Mesothelial cell of epicardium (in vitro differentiated cells): ENCODE measurements at regions not wholly inside any gene's neighbourhood (a gene's known extent, or its start where the extent isn't known, plus 50 kb on each side); places are given as distances from the start of the nearest gene placed in this dataset.

Experiments
- DNase-seq, 2 experiments: peaks; one replicate each; pipeline ENCODE4 v3.0.0; 2021; ENCODE audit warnings: low spot score in 2 of 2; ENCODE audit not compliant: unreplicated experiment in 2 of 2
- H3K27ac Mint-ChIP-seq: 2 replicates; pipeline ENCODE4 v1.8.0; 2021; ENCODE audit warnings: mixed read lengths
- H3K27me3 Mint-ChIP-seq: 2 replicates; pipeline ENCODE4 v1.8.0; 2021; ENCODE audit warnings: low read depth, mixed read lengths
- H3K36me3 Mint-ChIP-seq: 2 replicates; pipeline ENCODE4 v1.8.0; 2021; ENCODE audit warnings: mixed read lengths
- H3K4me1 Mint-ChIP-seq: 2 replicates; pipeline ENCODE4 v1.8.0; 2021; ENCODE audit warnings: mixed read lengths
- H3K4me3 Mint-ChIP-seq: 2 replicates; pipeline ENCODE4 v1.8.0; 2021; ENCODE audit warnings: mild to moderate bottlenecking, moderate library complexity, mixed read lengths
- H3K9me3 Mint-ChIP-seq: 2 replicates; pipeline ENCODE4 v1.8.0; 2021; ENCODE audit warnings: mixed read lengths
- CTCF ChIP-seq: fragments of 200-600 bp; sonication (generic); IDR thresholded peaks from one replicate; pipeline ENCODE4 v1.5.0; 2021; ENCODE audit warnings: antibody characterized with exemption; ENCODE audit not compliant: unreplicated experiment

- DNase-seq: no peak
- Mint-ChIP-seq H3K4me1 (peaks cover 28% of the 10 kb centered on the region), H3K27me3 (no peaks in the 10 kb centered on the region), H3K4me3 (no peak overlapping the region), H3K36me3 (no peaks in the 10 kb centered on the region), H3K27ac (no peak overlapping the region), H3K9me3 (no peaks in the 10 kb centered on the region)
- TF ChIP-seq CTCF: no peak
These were observed 565.7 kb upstream of the WWC1 start for GRCh38 chr5:167725741-167726140.

DNA sequence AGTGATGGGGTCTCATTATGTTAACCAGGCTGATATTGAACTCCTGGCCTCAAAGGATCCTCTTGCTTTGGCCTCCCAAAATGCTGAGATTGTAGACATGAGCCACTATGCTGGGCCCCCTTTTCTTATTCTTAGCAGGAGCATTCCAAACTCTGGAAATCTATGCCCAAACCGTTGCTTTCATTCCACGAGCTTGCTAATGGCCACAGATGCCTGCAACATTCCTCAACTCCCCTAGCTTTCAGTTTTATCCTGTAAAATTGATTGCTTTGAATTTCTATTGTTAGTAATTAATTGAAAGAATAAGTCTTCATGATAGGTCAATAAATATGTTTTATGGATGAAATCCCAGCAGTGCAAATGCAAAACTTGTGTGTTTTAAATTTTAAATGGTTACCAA lies 564.8 kb upstream of the WWC1 start:
- Mint-ChIP-seq H3K27ac (no peak overlapping the region), H3K9me3 (no peaks in the 10 kb centered on the region)

DNA sequence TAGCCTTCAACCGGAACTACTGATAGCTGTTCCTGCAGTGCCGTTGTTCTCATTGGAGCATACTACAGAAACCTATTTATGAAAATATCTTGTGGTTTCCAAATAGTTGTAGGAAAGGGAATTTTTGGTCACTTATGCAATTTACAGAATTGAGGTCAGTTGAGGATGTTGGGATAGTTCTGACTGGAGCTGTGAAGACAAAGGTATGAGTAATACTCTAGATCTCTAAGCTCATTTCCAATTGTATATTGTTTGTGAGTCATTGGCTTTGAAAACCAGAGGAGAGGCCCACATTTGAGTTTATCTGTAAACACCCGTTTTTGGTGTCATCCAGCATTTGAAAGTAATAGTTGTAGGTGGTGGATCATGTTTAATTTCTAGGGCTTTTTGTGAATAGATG lies 561.3 kb upstream of the WWC1 start:
- H3K27ac Mint-ChIP-seq: no peak overlapping the region
- DNase-seq: no peak

More for the DNA sequence above, 564.8 kb upstream of the WWC1 start:
- no peak for DNase-seq
- no peak for TF ChIP-seq CTCF
- H3K4me1 Mint-ChIP-seq: peaks cover 32% of the 10 kb centered on the region
- no peaks in the 10 kb centered on the region for H3K27me3 Mint-ChIP-seq
- H3K4me3 Mint-ChIP-seq: no peak overlapping the region
- H3K36me3 Mint-ChIP-seq: no peaks in the 10 kb centered on the region

GRCh38 chr5:167730656-167731055 lies 560.8 kb upstream of the WWC1 start:
- TF ChIP-seq CTCF: no peak
- Mint-ChIP-seq H3K4me3 (no peak overlapping the region), H3K9me3 (no peaks in the 10 kb centered on the region), H3K27me3 (no peaks in the 10 kb centered on the region), H3K4me1 (peaks cover 26% of the 10 kb centered on the region), H3K27ac (no peak overlapping the region), H3K36me3 (no peaks in the 10 kb centered on the region)
- DNase-seq: no peak

More for the DNA sequence above, 561.3 kb upstream of the WWC1 start:
- no peak for TF ChIP-seq CTCF
- no peaks in the 10 kb centered on the region for H3K9me3 Mint-ChIP-seq
- no peaks in the 10 kb centered on the region for H3K36me3 Mint-ChIP-seq
- no peak overlapping the region for H3K4me3 Mint-ChIP-seq
- peaks cover 32% of the 10 kb centered on the region for H3K4me1 Mint-ChIP-seq
- no peaks in the 10 kb centered on the region for H3K27me3 Mint-ChIP-seq

DNA sequence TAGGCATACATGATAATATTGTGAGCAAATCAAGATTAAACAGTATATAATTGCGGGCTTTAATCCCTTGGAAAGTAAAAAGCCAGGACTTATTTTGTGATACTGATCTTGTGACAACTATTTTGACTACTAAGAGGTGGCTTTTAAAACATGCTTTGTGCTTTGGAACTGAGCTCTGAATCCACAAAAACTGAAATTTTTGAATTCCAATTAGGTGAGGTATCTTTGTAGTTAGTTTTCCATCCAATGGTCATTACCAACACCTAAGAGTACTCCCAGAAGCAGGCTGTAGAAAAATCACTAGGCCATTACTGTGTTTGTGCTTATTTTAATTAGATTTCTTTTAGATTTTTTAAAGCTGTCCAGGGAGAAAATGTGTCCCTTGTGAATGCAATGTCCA lies 559.5 kb upstream of the WWC1 start:
- no peak for TF ChIP-seq CTCF

DNA sequence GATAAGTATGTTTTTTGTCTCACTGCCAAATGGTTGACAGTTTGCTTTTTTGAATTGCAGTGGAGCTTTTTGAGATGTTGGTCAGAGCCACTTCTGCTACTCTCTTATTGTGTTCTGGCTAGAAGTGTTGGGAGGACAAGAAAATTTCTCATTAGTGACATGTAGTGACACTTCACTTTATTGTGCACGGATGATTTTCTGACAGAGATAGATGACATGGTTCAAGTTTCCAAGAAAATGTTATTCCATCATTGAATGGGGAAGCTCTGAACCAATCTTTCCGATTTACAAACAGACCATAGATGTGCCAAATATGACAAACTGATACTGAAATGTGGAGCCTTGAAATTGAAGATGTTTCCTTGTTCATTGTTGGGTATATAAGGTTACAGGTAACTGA lies 558.9 kb upstream of the WWC1 start:
- DNase-seq: no peak

More for the DNA sequence above, 559.5 kb upstream of the WWC1 start:
- DNase-seq: no peak
- no peaks in the 10 kb centered on the region for H3K36me3 Mint-ChIP-seq
- no peaks in the 10 kb centered on the region for H3K9me3 Mint-ChIP-seq
- peaks cover 24% of the 10 kb centered on the region for H3K4me1 Mint-ChIP-seq
- no peaks in the 10 kb centered on the region for H3K27me3 Mint-ChIP-seq
- no peak overlapping the region for H3K27ac Mint-ChIP-seq
- no peak overlapping the region for H3K4me3 Mint-ChIP-seq

More for the DNA sequence above, 558.9 kb upstream of the WWC1 start:
- no peak overlapping the region for H3K4me3 Mint-ChIP-seq
- H3K27me3 Mint-ChIP-seq: no peaks in the 10 kb centered on the region
- no peak overlapping the region for H3K27ac Mint-ChIP-seq
- peaks cover 24% of the 10 kb centered on the region for H3K4me1 Mint-ChIP-seq
- no peaks in the 10 kb centered on the region for H3K9me3 Mint-ChIP-seq
- TF ChIP-seq CTCF: no peak
- no peaks in the 10 kb centered on the region for H3K36me3 Mint-ChIP-seq
